ENCODE measurements at regions not wholly inside any gene's neighbourhood (a gene's known extent, or its start where the extent isn't known, plus 50 kb on each side); places are given as distances from the start of the nearest gene placed in this dataset.

DNA sequence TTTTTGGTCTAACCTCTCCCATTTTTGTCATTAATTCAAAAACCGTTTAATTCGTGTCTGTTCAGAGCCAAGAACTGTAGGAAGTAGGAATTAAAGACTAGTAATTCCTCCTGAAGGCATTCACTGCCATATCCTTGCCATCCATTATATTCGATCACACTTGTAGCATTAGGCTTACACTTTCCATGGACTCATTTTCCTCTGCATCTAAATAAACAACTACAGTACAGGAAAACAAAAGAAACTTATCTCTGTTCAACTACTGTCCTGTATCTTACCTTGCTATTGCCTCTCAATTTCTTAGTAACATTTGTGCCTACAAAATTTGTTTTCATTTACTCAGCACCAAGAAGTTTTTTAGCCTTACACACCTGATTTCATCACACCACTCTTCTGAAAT, 111.6 kb upstream of the SEMA3C start:
- TF ChIP-seq, protein P1, sequence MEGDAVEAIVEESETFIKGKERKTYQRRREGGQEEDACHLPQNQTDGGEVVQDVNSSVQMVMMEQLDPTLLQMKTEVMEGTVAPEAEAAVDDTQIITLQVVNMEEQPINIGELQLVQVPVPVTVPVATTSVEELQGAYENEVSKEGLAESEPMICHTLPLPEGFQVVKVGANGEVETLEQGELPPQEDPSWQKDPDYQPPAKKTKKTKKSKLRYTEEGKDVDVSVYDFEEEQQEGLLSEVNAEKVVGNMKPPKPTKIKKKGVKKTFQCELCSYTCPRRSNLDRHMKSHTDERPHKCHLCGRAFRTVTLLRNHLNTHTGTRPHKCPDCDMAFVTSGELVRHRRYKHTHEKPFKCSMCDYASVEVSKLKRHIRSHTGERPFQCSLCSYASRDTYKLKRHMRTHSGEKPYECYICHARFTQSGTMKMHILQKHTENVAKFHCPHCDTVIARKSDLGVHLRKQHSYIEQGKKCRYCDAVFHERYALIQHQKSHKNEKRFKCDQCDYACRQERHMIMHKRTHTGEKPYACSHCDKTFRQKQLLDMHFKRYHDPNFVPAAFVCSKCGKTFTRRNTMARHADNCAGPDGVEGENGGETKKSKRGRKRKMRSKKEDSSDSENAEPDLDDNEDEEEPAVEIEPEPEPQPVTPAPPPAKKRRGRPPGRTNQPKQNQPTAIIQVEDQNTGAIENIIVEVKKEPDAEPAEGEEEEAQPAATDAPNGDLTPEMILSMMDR (IDR thresholded peaks at IDR 0.05), result no peak
- TF ChIP-seq POLR2A (IDR thresholded peaks at IDR 0.05), result no peak

Data from thyroid gland (tissue), 4 donors.